ENCODE measurements at regions not wholly inside any gene's neighbourhood (a gene's known extent, or its start where the extent isn't known, plus 50 kb on each side); places are given as distances from the start of the nearest gene placed in this dataset.

DNA sequence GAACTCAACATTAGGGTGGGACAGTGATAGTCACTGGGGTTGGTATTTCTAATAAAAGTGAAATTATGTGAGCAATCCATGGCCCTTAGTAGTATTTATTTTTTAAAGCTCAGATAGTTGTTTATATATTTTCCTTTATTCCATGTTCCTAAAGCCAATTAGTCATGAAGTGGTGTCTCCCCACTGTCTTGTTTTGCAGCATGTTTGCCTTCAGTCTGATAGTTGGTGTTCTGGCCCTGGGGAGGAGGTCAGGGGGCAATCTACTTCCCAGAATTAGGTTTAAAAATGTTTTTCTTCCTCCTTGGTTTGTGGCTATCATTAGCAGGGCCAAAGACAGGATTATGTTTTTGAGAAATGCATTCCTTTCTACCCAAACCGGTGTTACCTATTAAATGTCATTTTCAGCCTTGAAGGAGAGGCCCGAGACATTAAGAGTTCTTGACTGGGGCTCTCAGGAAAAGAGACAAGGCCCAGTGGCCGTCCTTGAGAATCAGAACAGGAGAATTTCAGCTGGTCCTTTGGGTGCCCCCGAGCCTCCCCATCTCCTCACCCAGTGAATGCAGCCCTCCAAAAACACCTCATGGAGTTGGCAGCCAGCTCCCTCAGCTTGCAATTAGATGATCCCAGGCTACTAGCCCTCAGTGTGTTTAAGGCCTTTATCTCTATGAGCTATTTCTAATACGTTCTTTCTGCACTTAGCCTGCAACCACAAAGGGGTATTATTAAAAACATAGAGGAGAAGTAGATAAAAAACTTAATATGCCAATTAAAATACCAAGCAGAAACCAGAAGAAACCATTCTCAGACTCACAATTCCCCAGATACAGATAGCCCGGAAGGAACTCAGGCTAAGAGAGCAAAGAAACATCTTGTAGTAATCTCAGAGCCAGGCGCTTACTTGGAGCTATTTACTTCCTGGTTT lies 71.3 kb upstream of the NGF start:
- TF ChIP-seq EZH2 (IDR thresholded peaks at IDR 0.05): no peak
- no peak; the same call in 1 of the 2 replicates for TF ChIP-seq POLR2AphosphoS5 (IDR thresholded peaks at IDR 0.05; ENCODE audit: borderline replicate concordance, low read depth, low read length)
